Endothelial cell of umbilical vein (primary cell): ENCODE measurements at regions not wholly inside any gene's neighbourhood (a gene's known extent, or its start where the extent isn't known, plus 50 kb on each side); places are given as distances from the start of the nearest gene placed in this dataset.
"Not testable (repeated sequence)": the region's sequence is repeated elsewhere in the genome, so short reads cannot be mapped to it uniquely, and the experiment has no call there.

Experiments used
- CTCF ChIP-seq, 2 donors: IDR thresholded peaks; 1 replicate in 1 of 2; 2 replicates in 1 of 2; pipeline ENCODE4 v1.5.1; 2011; ENCODE audit warnings: low read length in 2 of 2, mild to moderate bottlenecking in 2 of 2, moderate library complexity in 2 of 2, control low read depth in 1 of 2, inconsistent platforms in 1 of 2, low read depth in 1 of 2; ENCODE audit not compliant: insufficient read depth in 1 of 2; ENCODE audit errors: extremely low read depth in 1 of 2
- EZH2 ChIP-seq: IDR thresholded peaks from 2 replicates; pipeline ENCODE4 v1.6.1; 2012; ENCODE audit warnings: borderline replicate concordance, low read depth, mild to moderate bottlenecking, moderate library complexity, low read length, inconsistent platforms; ENCODE audit not compliant: severe bottlenecking
- FOS ChIP-seq: IDR thresholded peaks from 2 replicates; pipeline ENCODE4 v1.6.1; 2011; ENCODE audit warnings: mild to moderate bottlenecking, low read length, moderate library complexity, borderline replicate concordance; ENCODE audit not compliant: insufficient read depth
- GATA2 ChIP-seq: IDR thresholded peaks from 2 replicates; pipeline ENCODE4 v1.7.0; 2011; ENCODE audit warnings: low read depth, mild to moderate bottlenecking, moderate library complexity, mixed read lengths, low read length; ENCODE audit not compliant: insufficient read length, insufficient read depth
- MAX ChIP-seq: IDR thresholded peaks from 2 replicates; pipeline ENCODE4 v1.6.1; 2011; ENCODE audit not compliant: insufficient read depth, insufficient read length
- POLR2A ChIP-seq: IDR thresholded peaks from 2 replicates; pipeline ENCODE4 v1.6.1; 2012; ENCODE audit warnings: low read depth, mild to moderate bottlenecking, control low read depth, low read length
- POLR2AphosphoS5 ChIP-seq: IDR thresholded peaks from 2 replicates; pipeline ENCODE4 v1.6.1; 2012; ENCODE audit warnings: low read depth, mild to moderate bottlenecking, control low read depth, low read length, moderate library complexity; ENCODE audit not compliant: insufficient read depth

- not testable (repeated sequence) for TF ChIP-seq POLR2A; CTCF (IDR thresholded peaks at IDR 0.05; ENCODE audit: extremely low read depth in 1 of 2, insufficient read depth in 1 of 2, low read depth in 1 of 2, low read length in 2 of 2); POLR2AphosphoS5; MAX; EZH2; GATA2; FOS
Measured at GRCh38 chr1:143850637-143851036, 121.1 kb downstream of the FAM72C start.
